ENCODE measurements at regions not wholly inside any gene's neighbourhood (a gene's known extent, or its start where the extent isn't known, plus 50 kb on each side); places are given as distances from the start of the nearest gene placed in this dataset.
"Not testable (repeated sequence)": the region's sequence is repeated elsewhere in the genome, so short reads cannot be mapped to it uniquely, and the experiment has no call there.

- H3K4me3 ChIP-seq, result no peak overlapping the region
- H3K9me3 ChIP-seq, result no peaks in the 10 kb centered on the region
- DNase-seq (no peak), ATAC-seq (no peak)
- H3K36me3 ChIP-seq, result no peaks in the 10 kb centered on the region
- TF ChIP-seq, protein P1, sequence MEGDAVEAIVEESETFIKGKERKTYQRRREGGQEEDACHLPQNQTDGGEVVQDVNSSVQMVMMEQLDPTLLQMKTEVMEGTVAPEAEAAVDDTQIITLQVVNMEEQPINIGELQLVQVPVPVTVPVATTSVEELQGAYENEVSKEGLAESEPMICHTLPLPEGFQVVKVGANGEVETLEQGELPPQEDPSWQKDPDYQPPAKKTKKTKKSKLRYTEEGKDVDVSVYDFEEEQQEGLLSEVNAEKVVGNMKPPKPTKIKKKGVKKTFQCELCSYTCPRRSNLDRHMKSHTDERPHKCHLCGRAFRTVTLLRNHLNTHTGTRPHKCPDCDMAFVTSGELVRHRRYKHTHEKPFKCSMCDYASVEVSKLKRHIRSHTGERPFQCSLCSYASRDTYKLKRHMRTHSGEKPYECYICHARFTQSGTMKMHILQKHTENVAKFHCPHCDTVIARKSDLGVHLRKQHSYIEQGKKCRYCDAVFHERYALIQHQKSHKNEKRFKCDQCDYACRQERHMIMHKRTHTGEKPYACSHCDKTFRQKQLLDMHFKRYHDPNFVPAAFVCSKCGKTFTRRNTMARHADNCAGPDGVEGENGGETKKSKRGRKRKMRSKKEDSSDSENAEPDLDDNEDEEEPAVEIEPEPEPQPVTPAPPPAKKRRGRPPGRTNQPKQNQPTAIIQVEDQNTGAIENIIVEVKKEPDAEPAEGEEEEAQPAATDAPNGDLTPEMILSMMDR (IDR thresholded peaks at IDR 0.05), result no peak
- 93 to 94% methylated on average over 10 of the region's 10 CpGs for WGBS, 2 donors
- H3K27ac ChIP-seq, result no peak overlapping the region
- H3K27me3 ChIP-seq, result peaks cover 0 to 3% (median 0%) of the 10 kb centered on the region in 7 donors
- peaks cover 0 to 15% (median 11%) of the 10 kb centered on the region in 9 donors for H3K4me1 ChIP-seq
- intact Hi-C loops (cut with DNase I), result no loop called here
Measured at GRCh38 chr15:100731267-100732152, 129.1 kb downstream of the ASB7 start.

DNA sequence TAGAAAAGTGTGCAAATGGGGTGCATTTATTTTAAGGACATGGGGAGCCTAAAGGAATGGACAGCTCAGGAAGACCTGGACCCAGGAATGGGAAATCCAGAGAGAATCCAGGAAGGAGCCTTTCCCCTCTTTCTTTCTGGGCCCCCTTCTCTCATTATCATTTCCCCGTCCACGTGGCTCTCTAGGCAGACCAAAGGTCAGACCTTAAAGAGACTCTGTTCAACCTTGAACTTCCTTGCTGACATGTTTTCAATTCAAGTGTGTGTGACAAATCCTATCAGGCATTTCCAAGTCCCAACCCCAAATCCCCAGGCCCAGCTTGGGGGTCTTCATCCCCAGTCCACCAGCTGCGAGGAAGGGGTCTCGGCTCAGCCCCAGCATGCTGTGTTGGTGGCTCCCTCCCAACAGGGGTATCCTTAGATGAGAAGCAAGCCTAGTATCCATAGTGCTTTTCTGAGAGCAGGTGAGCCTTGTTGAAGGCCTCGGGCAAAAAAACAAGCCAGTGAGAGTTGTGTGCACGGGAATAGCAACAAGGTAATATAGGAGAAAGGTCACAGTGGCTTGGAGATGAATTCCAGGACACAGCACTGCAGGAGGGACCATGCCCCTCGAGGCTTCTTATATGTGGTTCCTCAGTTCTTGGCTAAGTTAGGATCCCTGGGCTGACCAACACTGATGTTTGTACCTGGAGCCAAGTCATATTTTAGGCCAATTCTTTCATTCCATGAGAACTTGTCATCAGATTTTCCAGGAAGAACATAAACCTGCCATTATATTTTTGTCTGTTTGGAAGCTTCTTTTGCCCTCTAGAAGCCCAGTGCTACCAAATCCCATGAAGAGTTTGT is 130.0 kb downstream of the ASB7 start:
- intact Hi-C loops (cut with DNase I), result no loop called here
- TF ChIP-seq, protein P1 (IDR thresholded peaks at IDR 0.05), result no peak
- peaks cover 0 to 15% (median 11%) of the 10 kb centered on the region in 9 donors for H3K4me1 ChIP-seq
- no peaks in the 10 kb centered on the region for H3K9me3 ChIP-seq
- no peak for DNase-seq
- peaks cover 0 to 3% (median 0%) of the 10 kb centered on the region in 7 donors for H3K27me3 ChIP-seq
- no peak overlapping the region for H3K27ac ChIP-seq
- no peak overlapping the region for H3K4me3 ChIP-seq
- ATAC-seq, result no peak
- H3K36me3 ChIP-seq, result no peaks in the 10 kb centered on the region
- 78 to 82% methylated on average over 7 of the region's 7 CpGs for WGBS, 2 donors

DNA sequence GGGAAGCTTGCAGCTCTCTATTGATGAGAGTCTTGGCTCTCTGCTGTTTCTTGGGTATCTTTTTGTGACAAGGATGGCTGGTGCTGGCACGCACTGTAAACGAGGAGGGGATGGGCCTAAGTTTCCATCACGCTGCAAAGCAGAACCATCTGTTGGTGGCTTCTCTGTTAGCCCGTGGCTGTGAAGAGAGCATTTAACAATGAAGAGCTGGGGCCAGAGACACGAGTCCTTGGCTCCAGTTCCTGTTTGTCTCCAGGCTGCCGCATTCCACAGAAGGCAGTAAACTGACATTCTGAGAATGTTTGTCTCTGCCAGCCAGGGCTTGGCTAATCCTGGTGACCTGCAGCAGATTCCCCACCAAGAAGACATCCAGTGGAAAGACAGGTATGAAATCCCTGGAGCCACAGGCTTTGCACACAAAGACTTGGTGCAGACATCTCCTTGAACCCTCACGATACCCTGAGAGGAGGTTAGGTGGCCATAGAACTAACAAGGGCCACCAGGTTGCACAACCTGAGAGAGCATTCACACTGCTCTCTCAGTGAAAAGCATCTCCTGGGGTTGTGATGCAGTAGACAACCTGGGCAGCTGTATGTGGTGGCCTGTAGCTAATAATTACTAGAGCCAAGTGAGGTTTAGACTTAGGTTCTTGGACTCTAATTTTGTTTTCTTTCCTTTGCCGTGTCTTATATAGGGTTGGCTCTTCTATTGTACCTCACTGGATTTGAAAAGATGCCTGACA is 130.9 kb downstream of the ASB7 start:
- Histone ChIP-seq H3K27me3 (peaks cover 0 to 3% (median 0%) of the 10 kb centered on the region in 7 donors), H3K9me3 (no peaks in the 10 kb centered on the region), H3K4me1 (peaks cover 0 to 15% (median 11%) of the 10 kb centered on the region in 9 donors), H3K36me3 (no peaks in the 10 kb centered on the region), H3K4me3 (no peak overlapping the region), H3K27ac (no peak overlapping the region)
- peak in 5 of 8 donors; percentile 22 to 54 (median 48) for ATAC-seq
- intact Hi-C loops (cut with DNase I), result no loop called here
- TF ChIP-seq, protein P1 (IDR thresholded peaks at IDR 0.05), result no peak
- 51 to 52% methylated on average over 8 of the region's 8 CpGs for WGBS, 2 donors
- no peak for DNase-seq

DNA sequence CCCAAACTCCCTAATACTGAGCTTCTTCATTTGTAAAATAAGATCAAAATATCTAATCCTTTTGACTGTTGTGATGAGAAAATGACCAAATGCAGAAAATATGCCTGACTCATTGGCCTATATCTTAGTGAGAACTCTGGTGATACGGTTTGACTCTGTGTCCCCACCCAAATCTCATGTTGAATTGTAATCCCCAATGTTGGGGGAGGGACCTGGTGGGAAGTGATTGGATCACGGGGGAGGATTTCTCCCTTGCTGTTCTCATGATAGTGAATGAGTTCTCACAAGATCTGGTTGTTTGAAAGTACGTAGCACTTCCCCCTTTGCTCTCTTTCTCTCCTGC is 131.4 kb downstream of the ASB7 start:
- H3K27ac ChIP-seq, DNase-seq: not testable (repeated sequence)
- 46 to 82% methylated on average over 3 of the region's 3 CpGs for WGBS, 2 donors

More for the DNA sequence above, 131.4 kb downstream of the ASB7 start:
- intact Hi-C loops (cut with DNase I); H3K36me3 ChIP-seq; H3K9me3 ChIP-seq; H3K27me3 ChIP-seq; ATAC-seq; H3K4me3 ChIP-seq: not testable (repeated sequence)
- H3K4me1 ChIP-seq, result peaks cover 0 to 14% (median 11%) of the 10 kb centered on the region in 9 donors

Measured in heart right ventricle (tissue), 16 donors.